Neural progenitor cell (in vitro differentiated cells): ENCODE measurements at regions not wholly inside any gene's neighbourhood (a gene's known extent, or its start where the extent isn't known, plus 50 kb on each side); places are given as distances from the start of the nearest gene placed in this dataset.
"Not testable (repeated sequence)": the region's sequence is repeated elsewhere in the genome, so short reads cannot be mapped to it uniquely, and the experiment has no call there.

Experiments used
- EZH2 ChIP-seq: fragments of 200-600 bp; sonication (generic); IDR thresholded peaks from 2 replicates; pipeline ENCODE4 v1.6.1; 2017; ENCODE audit warnings: antibody characterized with exemption, mild to moderate bottlenecking, moderate library complexity
- EZH2phosphoT487 ChIP-seq: fragments of 200-600 bp; sonication (generic); IDR thresholded peaks from 2 replicates; pipeline ENCODE4 v1.6.1; 2017; ENCODE audit warnings: antibody characterized with exemption
- TF ChIP-seq, protein P1 (sequence below): fragments of 200-600 bp; sonication (generic); IDR thresholded peaks from 2 replicates; pipeline ENCODE4 v1.5.1; 2017; ENCODE audit warnings: antibody characterized with exemption, mild to moderate bottlenecking

DNA sequence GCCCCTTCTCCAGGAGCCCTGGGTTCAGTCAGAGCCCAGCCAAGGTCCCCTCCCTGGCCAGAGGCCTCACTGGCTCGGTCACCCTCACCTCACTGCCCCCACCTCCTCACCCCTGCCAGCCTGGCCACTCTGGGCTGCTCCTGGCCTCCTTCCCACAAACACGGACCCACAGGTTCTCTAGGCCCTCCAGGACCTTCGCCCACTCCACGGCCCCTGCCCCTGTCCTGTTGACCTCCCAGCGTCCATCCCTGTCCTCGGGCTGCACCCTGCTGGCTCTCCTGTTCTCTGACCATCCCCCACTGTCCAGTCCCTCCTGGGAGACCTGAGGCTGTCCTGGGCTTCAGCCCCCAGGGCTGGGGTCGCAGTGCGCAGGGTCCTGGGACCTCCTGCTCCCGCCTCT is 173.3 kb downstream of the TMEM121 start:
- TF ChIP-seq EZH2, EZH2phosphoT487: not testable (repeated sequence)
- TF ChIP-seq, protein P1, sequence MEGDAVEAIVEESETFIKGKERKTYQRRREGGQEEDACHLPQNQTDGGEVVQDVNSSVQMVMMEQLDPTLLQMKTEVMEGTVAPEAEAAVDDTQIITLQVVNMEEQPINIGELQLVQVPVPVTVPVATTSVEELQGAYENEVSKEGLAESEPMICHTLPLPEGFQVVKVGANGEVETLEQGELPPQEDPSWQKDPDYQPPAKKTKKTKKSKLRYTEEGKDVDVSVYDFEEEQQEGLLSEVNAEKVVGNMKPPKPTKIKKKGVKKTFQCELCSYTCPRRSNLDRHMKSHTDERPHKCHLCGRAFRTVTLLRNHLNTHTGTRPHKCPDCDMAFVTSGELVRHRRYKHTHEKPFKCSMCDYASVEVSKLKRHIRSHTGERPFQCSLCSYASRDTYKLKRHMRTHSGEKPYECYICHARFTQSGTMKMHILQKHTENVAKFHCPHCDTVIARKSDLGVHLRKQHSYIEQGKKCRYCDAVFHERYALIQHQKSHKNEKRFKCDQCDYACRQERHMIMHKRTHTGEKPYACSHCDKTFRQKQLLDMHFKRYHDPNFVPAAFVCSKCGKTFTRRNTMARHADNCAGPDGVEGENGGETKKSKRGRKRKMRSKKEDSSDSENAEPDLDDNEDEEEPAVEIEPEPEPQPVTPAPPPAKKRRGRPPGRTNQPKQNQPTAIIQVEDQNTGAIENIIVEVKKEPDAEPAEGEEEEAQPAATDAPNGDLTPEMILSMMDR, result not testable (repeated sequence)
